Ascending aorta (tissue), 2 donors: ENCODE measurements at regions not wholly inside any gene's neighbourhood (a gene's known extent, or its start where the extent isn't known, plus 50 kb on each side); places are given as distances from the start of the nearest gene placed in this dataset.
A peak's percentile ranks its signal among the peaks of the same experiment; 100 is the strongest.

ENCODE experiments used
- DNase-seq, 2 donors: peaks; one replicate each; pipeline ENCODE4 v3.0.0-alpha.2; 2019; ENCODE audit warnings: low spot score in 2 of 2
- H3K27ac ChIP-seq, 2 donors: fragments of 200-600 bp; sonication (generic); one replicate each; pipeline ENCODE4 v1.5.1; 2016 to 2017; ENCODE audit warnings: mild to moderate bottlenecking in 1 of 2
- H3K27me3 ChIP-seq: fragments of 200-600 bp; sonication (generic); one replicate; pipeline ENCODE4 v1.5.1; 2017
- H3K36me3 ChIP-seq, 2 donors: fragments of 200-600 bp; sonication (generic); one replicate each; pipeline ENCODE4 v1.5.1; 2016
- H3K4me1 ChIP-seq, 2 donors: fragments of 200-600 bp; sonication (generic); one replicate each; pipeline ENCODE4 v1.5.1; 2016 to 2017; ENCODE audit warnings: mild to moderate bottlenecking in 1 of 2
- H3K4me3 ChIP-seq, 2 donors: fragments of 200-600 bp; sonication (generic); one replicate each; pipeline ENCODE4 v1.5.1; 2016 to 2017; ENCODE audit warnings: mild to moderate bottlenecking in 1 of 2
- H3K9me3 ChIP-seq, 2 donors: fragments of 200-600 bp; sonication (generic); one replicate each; pipeline ENCODE4 v1.5.1; 2016
- intact Hi-C: fragments of 100-400 bp; cut with DNase I; formaldehyde crosslinking; loops from one replicate; pipeline ENCODE4 v1.15.1; 2023
- TF ChIP-seq, protein P1 (sequence below), 3 experiments: fragments of 200-600 bp in 2 of 3; fragments of 450-650 bp in 1 of 3; sonication (generic) in 2 of 3; IDR thresholded peaks; one replicate each; pipeline ENCODE4 v1.5.1; 2016 to 2019; ENCODE audit warnings: antibody characterized with exemption in 3 of 3, mild to moderate bottlenecking in 1 of 3, moderate library complexity in 1 of 3

DNA sequence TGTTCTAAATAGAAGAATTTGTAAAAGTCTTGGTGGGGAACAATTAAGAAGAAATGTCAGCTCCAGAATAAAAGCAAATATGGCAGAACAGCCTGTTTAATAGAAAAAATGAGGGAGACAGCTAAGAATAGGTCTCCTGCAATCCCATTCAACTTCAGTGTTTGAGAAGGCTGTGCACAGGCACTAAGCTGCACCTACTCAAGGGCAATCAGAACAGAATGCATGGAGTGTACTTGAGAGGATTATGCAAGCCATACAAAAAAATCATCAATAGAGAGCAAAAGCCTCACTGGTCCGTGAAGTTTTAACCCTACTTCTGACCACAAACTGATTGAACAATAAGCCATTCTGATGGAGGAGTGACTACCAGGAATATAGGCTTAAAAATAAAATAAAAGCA, 690.7 kb upstream of the PCDH15 start:
- DNase-seq, result no peak
- no peaks in the 10 kb centered on the region for H3K27me3 ChIP-seq
- TF ChIP-seq, protein P1, sequence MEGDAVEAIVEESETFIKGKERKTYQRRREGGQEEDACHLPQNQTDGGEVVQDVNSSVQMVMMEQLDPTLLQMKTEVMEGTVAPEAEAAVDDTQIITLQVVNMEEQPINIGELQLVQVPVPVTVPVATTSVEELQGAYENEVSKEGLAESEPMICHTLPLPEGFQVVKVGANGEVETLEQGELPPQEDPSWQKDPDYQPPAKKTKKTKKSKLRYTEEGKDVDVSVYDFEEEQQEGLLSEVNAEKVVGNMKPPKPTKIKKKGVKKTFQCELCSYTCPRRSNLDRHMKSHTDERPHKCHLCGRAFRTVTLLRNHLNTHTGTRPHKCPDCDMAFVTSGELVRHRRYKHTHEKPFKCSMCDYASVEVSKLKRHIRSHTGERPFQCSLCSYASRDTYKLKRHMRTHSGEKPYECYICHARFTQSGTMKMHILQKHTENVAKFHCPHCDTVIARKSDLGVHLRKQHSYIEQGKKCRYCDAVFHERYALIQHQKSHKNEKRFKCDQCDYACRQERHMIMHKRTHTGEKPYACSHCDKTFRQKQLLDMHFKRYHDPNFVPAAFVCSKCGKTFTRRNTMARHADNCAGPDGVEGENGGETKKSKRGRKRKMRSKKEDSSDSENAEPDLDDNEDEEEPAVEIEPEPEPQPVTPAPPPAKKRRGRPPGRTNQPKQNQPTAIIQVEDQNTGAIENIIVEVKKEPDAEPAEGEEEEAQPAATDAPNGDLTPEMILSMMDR (IDR thresholded peaks at IDR 0.05), result no peak
- H3K27ac ChIP-seq, result no peak overlapping the region
- no peaks in the 10 kb centered on the region for H3K4me1 ChIP-seq
- no peaks in the 10 kb centered on the region for H3K36me3 ChIP-seq
- no peak overlapping the region for H3K4me3 ChIP-seq
- H3K9me3 ChIP-seq, result no peaks in the 10 kb centered on the region
- intact Hi-C loops, result no loop called here

DNA sequence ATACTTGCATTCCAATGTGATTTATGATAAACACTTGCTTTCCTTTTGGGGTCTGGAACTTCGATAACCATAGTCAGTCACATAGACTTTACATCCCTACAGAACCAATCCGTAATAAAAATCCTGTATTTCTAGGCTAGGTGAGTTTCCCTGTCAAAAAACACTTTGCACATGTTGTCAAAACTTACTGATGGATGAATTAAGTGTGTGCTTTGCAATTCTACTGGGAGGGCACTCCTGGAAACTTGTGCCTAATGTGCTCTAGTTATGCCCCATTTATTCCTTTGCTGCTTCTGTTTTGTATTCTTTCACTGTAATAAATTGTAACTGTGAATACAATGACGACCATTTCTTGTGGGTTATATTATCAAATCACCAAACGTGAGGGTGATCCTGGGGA, 684.8 kb upstream of the PCDH15 start:
- Histone ChIP-seq H3K27me3 (no peaks in the 10 kb centered on the region), H3K27ac (no peak overlapping the region), H3K4me1 (no peaks in the 10 kb centered on the region), H3K36me3 (no peaks in the 10 kb centered on the region), H3K4me3 (no peak overlapping the region), H3K9me3 (no peaks in the 10 kb centered on the region)
- intact Hi-C loops, result no loop called here
- no peak for DNase-seq
- TF ChIP-seq, protein P1 (IDR thresholded peaks at IDR 0.05), result no peak

DNA sequence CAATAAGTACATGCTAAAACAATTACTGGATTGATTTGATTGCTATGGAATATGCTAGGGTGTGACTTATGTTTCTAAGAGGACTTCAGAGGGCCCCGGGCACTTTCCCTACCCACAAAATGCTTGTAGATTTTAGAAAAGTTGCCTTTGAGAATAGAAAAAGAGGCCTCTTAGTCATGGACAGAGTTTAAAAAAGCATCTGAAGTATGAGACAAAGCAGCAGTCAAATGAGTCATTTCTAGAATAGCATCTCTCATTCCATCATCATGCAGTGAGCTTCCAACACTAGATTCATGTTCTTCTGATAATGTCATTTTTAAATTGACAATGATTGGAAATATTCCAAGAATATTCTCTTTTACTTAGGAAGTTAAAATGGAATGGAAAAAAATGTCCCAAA, 675.1 kb upstream of the PCDH15 start:
- TF ChIP-seq, protein P1 (IDR thresholded peaks at IDR 0.05), result no peak
- intact Hi-C loops, result no loop called here
- Histone ChIP-seq H3K4me1 (no peaks in the 10 kb centered on the region), H3K4me3 (no peak overlapping the region), H3K27ac (no peak overlapping the region), H3K36me3 (no peaks in the 10 kb centered on the region), H3K27me3 (no peaks in the 10 kb centered on the region), H3K9me3 (no peaks in the 10 kb centered on the region)
- no peak for DNase-seq

DNA sequence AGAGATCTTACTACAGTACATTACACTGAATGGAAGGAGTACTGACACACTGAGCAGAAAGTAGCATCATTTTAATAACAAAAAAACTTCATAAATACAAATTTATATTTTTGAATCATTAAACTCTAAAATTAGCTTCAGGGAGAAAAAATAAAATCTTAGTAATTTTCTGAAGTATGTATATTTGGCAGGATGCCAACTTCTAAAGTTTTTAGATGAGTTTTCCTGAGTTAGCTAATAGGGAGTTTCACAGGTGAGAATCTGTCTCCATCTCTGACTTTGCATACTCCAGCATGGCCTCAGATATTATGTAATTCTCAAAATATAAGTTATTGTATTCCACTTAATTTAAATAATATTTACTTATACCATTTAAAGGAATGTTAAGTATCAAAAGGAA, 673.2 kb upstream of the PCDH15 start:
- Histone ChIP-seq H3K36me3 (no peaks in the 10 kb centered on the region), H3K9me3 (no peaks in the 10 kb centered on the region), H3K27ac (no peak overlapping the region), H3K27me3 (no peaks in the 10 kb centered on the region), H3K4me3 (no peak overlapping the region), H3K4me1 (no peaks in the 10 kb centered on the region)
- intact Hi-C loops, result no loop called here
- DNase-seq, result no peak
- TF ChIP-seq, protein P1 (IDR thresholded peaks at IDR 0.05), result no peak

DNA sequence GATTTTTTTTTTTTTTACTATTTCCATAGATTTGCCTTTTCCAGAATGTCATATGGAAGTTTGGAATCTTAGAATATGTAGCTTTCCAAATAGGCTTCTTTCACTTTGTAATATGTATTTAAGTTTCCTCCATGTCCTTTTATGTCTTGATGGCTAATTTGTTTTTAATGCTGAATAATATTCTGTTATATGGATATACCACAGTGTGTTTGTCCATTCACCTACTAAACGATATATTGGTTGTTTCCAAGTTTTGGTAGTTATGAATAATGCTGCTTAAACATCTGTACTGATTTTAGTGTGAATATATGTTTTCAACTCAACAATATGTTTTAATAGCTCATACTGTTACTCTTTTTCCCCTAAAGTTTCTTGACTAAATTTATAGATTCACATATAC, 669.8 kb upstream of the PCDH15 start:
- Histone ChIP-seq H3K27ac (no peak overlapping the region), H3K36me3 (no peaks in the 10 kb centered on the region), H3K9me3 (no peaks in the 10 kb centered on the region), H3K27me3 (no peaks in the 10 kb centered on the region), H3K4me3 (no peak overlapping the region), H3K4me1 (no peaks in the 10 kb centered on the region)
- no peak for DNase-seq
- TF ChIP-seq, protein P1 (IDR thresholded peaks at IDR 0.05), result no peak
- intact Hi-C loops, result no loop called here

DNA sequence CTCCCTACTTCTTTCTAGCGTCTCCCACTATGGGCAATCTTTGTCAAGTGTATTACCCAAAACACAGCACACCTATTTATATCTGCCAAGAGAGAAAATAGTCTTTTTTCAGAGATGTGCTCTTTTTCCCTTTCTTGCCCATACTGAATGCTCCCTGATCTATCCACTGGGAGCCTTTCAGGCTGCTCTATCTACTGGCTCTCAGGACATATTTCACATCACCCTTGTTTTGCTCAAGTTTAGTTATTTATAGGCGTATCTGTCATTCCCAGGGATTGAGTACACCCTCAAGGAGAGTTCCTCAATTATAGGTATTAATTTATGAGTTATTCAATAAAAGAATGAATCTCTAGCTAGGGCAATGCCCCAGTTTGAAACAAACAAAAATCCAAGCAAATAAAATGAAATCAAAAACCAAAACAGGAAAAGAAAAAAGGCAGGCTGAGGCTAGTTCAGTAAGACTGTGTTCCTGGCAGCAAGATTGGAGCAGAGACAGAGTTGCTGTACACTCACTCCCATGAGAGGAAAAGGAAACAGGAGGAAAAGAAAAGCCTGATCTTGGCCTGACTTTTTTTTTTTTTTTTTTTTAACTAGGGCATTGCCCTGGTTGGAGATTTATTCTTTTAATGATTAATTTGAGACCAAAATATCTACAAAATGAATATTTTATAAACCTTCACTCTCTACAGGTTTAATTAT, 665.9 kb upstream of the PCDH15 start:
- H3K27ac ChIP-seq, result peak overlapping the region in 1 of 2 donors; percentile 20
- no peak overlapping the region for H3K4me3 ChIP-seq
- DNase-seq, result no peak
- H3K9me3 ChIP-seq, result no peaks in the 10 kb centered on the region
- TF ChIP-seq, protein P1 (IDR thresholded peaks at IDR 0.05), result no peak
- no peaks in the 10 kb centered on the region for H3K27me3 ChIP-seq
- H3K4me1 ChIP-seq, result no peaks in the 10 kb centered on the region
- no peaks in the 10 kb centered on the region for H3K36me3 ChIP-seq
- intact Hi-C loops, result no loop called here
